ENCODE measurements at regions not wholly inside any gene's neighbourhood (a gene's known extent, or its start where the extent isn't known, plus 50 kb on each side); places are given as distances from the start of the nearest gene placed in this dataset.

DNA sequence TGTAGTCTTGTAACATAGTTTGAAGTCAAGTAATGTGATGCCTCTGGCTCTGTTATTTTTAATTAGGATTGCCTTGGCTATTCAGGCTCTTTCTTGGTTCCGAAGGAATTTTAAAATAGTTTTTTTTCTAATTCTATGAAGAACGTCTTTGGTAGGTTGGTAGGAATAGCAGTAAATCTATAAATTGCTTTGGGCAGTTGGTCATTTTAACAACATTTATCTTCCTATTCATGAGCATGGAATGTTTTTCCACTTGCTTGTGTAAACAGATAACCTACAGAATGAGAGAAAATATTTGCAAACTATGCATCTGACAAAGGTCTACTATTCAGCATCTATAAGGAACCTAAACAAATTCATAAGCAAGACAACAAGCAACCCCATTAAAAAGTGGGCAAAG is 173.2 kb upstream of the TRPC7 start:
- no peak for TF ChIP-seq SIN3A (IDR thresholded peaks at IDR 0.05; ENCODE audit: borderline replicate concordance, insufficient read depth, low read length)
- TF ChIP-seq, protein P1, sequence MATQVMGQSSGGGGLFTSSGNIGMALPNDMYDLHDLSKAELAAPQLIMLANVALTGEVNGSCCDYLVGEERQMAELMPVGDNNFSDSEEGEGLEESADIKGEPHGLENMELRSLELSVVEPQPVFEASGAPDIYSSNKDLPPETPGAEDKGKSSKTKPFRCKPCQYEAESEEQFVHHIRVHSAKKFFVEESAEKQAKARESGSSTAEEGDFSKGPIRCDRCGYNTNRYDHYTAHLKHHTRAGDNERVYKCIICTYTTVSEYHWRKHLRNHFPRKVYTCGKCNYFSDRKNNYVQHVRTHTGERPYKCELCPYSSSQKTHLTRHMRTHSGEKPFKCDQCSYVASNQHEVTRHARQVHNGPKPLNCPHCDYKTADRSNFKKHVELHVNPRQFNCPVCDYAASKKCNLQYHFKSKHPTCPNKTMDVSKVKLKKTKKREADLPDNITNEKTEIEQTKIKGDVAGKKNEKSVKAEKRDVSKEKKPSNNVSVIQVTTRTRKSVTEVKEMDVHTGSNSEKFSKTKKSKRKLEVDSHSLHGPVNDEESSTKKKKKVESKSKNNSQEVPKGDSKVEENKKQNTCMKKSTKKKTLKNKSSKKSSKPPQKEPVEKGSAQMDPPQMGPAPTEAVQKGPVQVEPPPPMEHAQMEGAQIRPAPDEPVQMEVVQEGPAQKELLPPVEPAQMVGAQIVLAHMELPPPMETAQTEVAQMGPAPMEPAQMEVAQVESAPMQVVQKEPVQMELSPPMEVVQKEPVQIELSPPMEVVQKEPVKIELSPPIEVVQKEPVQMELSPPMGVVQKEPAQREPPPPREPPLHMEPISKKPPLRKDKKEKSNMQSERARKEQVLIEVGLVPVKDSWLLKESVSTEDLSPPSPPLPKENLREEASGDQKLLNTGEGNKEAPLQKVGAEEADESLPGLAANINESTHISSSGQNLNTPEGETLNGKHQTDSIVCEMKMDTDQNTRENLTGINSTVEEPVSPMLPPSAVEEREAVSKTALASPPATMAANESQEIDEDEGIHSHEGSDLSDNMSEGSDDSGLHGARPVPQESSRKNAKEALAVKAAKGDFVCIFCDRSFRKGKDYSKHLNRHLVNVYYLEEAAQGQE (IDR thresholded peaks at IDR 0.05; ENCODE audit: insufficient read depth in 1 of 2, low read depth in 2 of 2, low read length in 2 of 2): no peak
- no peak for TF ChIP-seq TAF1 (IDR thresholded peaks at IDR 0.05; ENCODE audit: borderline replicate concordance, insufficient read depth, low read length)
- TF ChIP-seq POLR2AphosphoS5 (IDR thresholded peaks at IDR 0.05; ENCODE audit: low read depth, low read length): no peak
